Cardiac fibroblast (primary cell): ENCODE measurements at regions not wholly inside any gene's neighbourhood (a gene's known extent, or its start where the extent isn't known, plus 50 kb on each side); places are given as distances from the start of the nearest gene placed in this dataset.

Experiments
- DNase-seq, 2 donors: peaks; one replicate each; pipeline versions ENCODE4 v3.0.0 to v3.0.0-alpha.2; 2010; ENCODE audit warnings: low read depth in 2 of 2
- H3K4me3 ChIP-seq, 2 donors: replicated peaks in 1 of 2; 1 replicate in 1 of 2; 2 replicates in 1 of 2; pipeline ENCODE4 v1.5.1; 2011; ENCODE audit warnings: low read depth in 2 of 2, low read length in 2 of 2, mild to moderate bottlenecking in 2 of 2, moderate library complexity in 1 of 2
- TF ChIP-seq, protein P1 (sequence below): IDR thresholded peaks from one replicate; pipeline ENCODE4 v1.5.1; 2011; ENCODE audit warnings: low read depth, mild to moderate bottlenecking, low read length, inconsistent platforms

DNA sequence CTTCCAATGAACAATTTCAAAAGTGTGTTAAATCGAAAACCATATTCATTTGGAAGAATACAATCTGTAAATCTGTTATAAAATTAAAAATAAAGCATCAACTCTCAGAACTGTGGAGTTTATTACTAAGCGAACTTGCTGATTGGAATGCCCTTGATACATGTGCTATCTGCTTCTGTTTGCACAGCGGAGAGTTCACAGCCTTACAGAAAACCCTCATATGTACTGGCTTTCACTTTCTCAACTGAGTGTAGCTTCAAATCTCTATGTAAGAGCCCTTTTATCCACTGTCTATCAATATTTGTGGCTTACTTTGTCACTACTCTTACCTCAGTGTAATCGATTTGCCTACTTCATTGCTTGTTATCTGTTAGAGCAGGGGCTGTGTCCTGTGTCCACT, 447.4 kb downstream of the C6orf118 start:
- DNase-seq, result no peak
- no peak overlapping the region for H3K4me3 ChIP-seq
- TF ChIP-seq, protein P1, sequence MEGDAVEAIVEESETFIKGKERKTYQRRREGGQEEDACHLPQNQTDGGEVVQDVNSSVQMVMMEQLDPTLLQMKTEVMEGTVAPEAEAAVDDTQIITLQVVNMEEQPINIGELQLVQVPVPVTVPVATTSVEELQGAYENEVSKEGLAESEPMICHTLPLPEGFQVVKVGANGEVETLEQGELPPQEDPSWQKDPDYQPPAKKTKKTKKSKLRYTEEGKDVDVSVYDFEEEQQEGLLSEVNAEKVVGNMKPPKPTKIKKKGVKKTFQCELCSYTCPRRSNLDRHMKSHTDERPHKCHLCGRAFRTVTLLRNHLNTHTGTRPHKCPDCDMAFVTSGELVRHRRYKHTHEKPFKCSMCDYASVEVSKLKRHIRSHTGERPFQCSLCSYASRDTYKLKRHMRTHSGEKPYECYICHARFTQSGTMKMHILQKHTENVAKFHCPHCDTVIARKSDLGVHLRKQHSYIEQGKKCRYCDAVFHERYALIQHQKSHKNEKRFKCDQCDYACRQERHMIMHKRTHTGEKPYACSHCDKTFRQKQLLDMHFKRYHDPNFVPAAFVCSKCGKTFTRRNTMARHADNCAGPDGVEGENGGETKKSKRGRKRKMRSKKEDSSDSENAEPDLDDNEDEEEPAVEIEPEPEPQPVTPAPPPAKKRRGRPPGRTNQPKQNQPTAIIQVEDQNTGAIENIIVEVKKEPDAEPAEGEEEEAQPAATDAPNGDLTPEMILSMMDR, result no peak

DNA sequence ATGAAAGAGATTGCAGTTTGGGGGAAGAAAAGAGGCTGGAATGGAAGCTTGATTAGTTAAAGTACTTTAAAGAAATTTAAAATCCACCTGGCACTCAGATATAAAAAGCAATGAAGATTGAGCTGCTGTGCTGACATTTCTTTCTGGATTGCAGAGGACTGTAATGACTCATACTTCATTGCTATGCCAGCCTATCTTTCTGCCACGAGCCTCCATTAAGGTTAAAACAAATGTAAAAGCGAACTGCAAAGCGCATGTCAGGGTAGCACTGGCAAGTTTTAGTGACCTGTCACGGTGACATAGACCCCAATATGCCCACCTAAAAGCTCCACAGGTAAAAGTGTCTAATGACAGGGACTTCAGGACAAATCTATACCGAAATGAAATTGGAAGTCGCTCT, 449.6 kb downstream of the C6orf118 start:
- TF ChIP-seq, protein P1, result no peak
- H3K4me3 ChIP-seq, result no peak overlapping the region
- no peak for DNase-seq

DNA sequence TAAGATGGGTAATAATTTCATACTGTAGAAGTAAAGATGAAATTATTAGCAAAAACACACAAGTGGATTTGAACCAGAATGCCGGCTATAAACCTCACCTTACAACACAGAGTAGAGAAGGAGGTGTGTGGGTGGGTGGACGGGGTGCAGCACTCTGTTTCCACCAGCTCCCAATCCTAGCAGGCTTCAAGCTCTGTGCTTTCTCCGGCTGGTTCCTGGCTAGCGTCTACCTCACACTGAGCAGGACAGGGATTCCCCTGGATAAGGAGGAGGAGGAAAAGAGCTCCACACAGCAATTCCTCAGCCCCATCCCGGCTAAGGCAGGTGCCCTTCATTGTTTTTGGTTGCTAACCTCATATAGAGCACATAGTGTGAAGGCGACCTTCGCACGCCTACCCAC, 453.3 kb downstream of the C6orf118 start:
- TF ChIP-seq, protein P1, result no peak
- no peak for DNase-seq

DNA sequence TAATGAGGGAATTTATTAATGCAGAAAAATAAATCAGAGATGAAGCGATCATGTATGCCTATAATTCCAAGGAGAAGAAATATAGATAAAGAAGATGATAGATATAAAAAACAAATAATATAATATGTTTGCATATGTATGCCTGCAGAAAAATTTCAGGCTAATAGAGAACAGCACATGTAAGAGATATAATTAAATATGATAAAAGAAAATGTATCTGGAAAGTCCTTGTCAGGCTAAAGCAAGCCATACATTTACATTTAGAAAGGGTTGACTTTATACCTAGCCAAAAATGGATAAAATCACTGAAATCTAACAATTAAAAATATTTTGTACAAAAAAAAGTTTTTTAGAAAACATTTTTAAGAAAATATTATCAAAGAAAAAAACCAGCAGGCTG, 454.1 kb downstream of the C6orf118 start:
- H3K4me3 ChIP-seq, result no peak overlapping the region
- DNase-seq, result no peak
- TF ChIP-seq, protein P1, result no peak

More for the DNA sequence above, 453.3 kb downstream of the C6orf118 start:
- no peak overlapping the region for H3K4me3 ChIP-seq

DNA sequence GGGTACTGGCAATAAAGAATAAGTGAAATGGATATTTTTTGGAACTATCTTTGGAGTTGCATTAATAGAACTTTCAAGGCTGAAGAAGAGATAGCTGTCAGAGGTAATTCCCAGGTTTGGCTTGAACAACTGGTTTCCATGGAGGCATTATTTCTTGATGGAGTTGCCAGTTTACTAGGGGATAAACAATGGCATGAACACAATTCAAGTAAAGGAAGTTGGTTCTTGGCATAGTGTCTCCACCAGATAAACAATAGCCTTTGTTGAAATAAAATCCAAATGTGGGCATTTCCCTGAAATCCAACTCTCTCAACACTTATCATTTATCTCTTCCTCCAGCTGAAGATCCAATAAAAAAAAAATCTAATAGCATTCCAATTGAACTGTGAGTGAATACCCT, 454.9 kb downstream of the C6orf118 start:
- no peak overlapping the region for H3K4me3 ChIP-seq
- DNase-seq, result no peak
- TF ChIP-seq, protein P1, result no peak

DNA sequence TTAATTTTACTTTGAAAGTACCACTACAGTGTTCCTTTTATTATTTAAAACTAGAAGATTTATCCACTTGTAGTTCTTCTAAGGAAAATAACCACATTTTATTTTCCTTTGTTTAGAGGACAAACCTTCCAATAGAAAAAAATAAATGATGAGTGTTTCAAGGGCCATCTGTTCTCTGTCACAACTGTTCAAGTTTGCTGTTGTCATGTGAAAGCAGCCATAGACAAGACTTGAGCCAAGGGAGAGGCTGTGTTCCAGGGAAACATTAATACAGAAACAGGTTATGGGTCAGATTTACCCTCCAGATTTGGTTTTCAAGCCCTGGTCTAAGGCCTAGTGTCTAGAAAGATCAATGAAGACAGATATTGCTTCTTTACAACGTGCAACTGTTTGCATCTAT, 463.6 kb downstream of the C6orf118 start:
- H3K4me3 ChIP-seq, result no peak overlapping the region
- TF ChIP-seq, protein P1, result no peak
- no peak for DNase-seq

DNA sequence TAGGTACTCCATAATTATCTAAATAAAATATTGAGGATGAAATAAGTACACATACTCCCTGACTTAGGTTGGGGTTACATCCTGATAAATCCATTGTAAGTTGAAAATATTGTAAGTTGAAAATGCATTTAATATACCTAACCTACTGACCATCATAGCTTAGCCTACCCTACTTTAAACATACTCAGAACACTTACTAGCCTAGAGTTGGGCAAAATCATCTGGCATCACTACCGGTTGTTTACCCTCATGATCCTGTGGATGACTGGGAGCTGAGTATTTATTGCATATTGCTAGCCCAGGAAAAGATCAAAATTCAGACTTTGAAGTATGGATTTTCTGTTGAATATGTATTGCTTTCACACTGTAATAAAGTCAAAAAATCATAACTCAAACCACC, 467.3 kb downstream of the C6orf118 start:
- TF ChIP-seq, protein P1, result no peak
- DNase-seq, result no peak
- H3K4me3 ChIP-seq, result no peak overlapping the region
